PC-9 (cell line): ENCODE measurements at regions not wholly inside any gene's neighbourhood (a gene's known extent, or its start where the extent isn't known, plus 50 kb on each side); places are given as distances from the start of the nearest gene placed in this dataset.
A peak's percentile ranks its signal among the peaks of the same experiment; 100 is the strongest.

Source experiments
- BruUV-seq: library from RNA; stranded (reverse); fragments of 400-500 nt; replicated peaks from 2 replicates; lab custom pipeline; 2021; lab: Mats Ljungman, UMichigan
- CTCF ChIA-PET: fragments of 300-600 bp; sonication (Branson Sonifier 250); formaldehyde crosslinking; loops from one replicate; lab custom pipeline; 2022; ENCODE audit warnings: antibody characterized with exemption; lab: Charles Lee
- POLR2A ChIA-PET: fragments of 300-600 bp; sonication (Branson Sonifier 250); formaldehyde crosslinking; loops from one replicate; lab custom pipeline; 2022; ENCODE audit warnings: antibody characterized with exemption; ENCODE audit not compliant: unreplicated experiment; lab: Charles Lee
- DNase-seq, 2 experiments: peaks; one replicate each; pipeline versions ENCODE4 v3.0.0 to v3.0.0-alpha.2; 2015 to 2022; ENCODE audit warnings: mixed read lengths in 1 of 2
- H2AFZ ChIP-seq: fragments of 200-600 bp; sonication (generic); 2 replicates; pipeline ENCODE4 v1.8.1; 2017; ENCODE audit warnings: antibody characterized with exemption
- H3F3A ChIP-seq: fragments of 200-600 bp; sonication (generic); 2 replicates; pipeline ENCODE4 v1.8.1; 2017; ENCODE audit warnings: antibody characterized with exemption, mild to moderate bottlenecking, low read depth; ENCODE audit not compliant: insufficient read depth
- H3K27ac ChIP-seq: fragments of 200-600 bp; sonication (generic); 2 replicates; pipeline ENCODE4 v1.6.1; 2016; ENCODE audit warnings: mixed run types
- H3K27me3 ChIP-seq: fragments of 200-600 bp; sonication (generic); 2 replicates; pipeline ENCODE4 v1.6.1; 2016; ENCODE audit warnings: low read depth, mixed run types; ENCODE audit not compliant: insufficient read depth
- H3K36me3 ChIP-seq: fragments of 200-600 bp; sonication (generic); 2 replicates; pipeline ENCODE4 v1.6.1; 2016; ENCODE audit warnings: low read depth, mixed run types
- H3K4me1 ChIP-seq: fragments of 200-600 bp; sonication (generic); replicated peaks from 2 replicates; pipeline ENCODE4 v1.6.1; 2016; ENCODE audit warnings: mixed run types; ENCODE audit not compliant: insufficient read depth
- H3K4me2 ChIP-seq: fragments of 200-600 bp; sonication (generic); 2 replicates; pipeline ENCODE4 v1.6.1; 2017; ENCODE audit warnings: mixed run types
- H3K4me3 ChIP-seq: fragments of 200-600 bp; sonication (generic); 2 replicates; pipeline ENCODE4 v1.6.1; 2016; ENCODE audit warnings: mixed run types
- H3K79me2 ChIP-seq: fragments of 200-600 bp; sonication (generic); 2 replicates; pipeline ENCODE4 v1.6.1; 2017; ENCODE audit warnings: low read depth, mixed run types
- H3K9me2 ChIP-seq: fragments of 200-600 bp; sonication (generic); 2 replicates; pipeline ENCODE4 v1.8.1; 2017; ENCODE audit warnings: mild to moderate bottlenecking; ENCODE audit not compliant: insufficient read depth
- H3K9me3 ChIP-seq: fragments of 200-600 bp; sonication (generic); 2 replicates; pipeline ENCODE4 v1.8.1; 2016; ENCODE audit warnings: low read depth; ENCODE audit not compliant: insufficient read depth
- H4K20me1 ChIP-seq: fragments of 200-600 bp; sonication (generic); 2 replicates; pipeline ENCODE4 v1.8.1; 2017; ENCODE audit not compliant: insufficient read depth
- CTCF ChIP-seq: fragments of 200-600 bp; sonication (generic); conservative IDR thresholded peaks from 2 replicates; pipeline ENCODE4 v1.6.1; 2017; ENCODE audit warnings: mixed run types, antibody characterized with exemption, mild to moderate bottlenecking, moderate library complexity
- EZH2 ChIP-seq: fragments of 200-600 bp; sonication (generic); IDR thresholded peaks from 2 replicates; pipeline ENCODE4 v1.8.0; 2017; ENCODE audit warnings: antibody characterized with exemption, low read depth
- intact Hi-C: fragments of 100-400 bp; cut with micrococcal nuclease; formaldehyde crosslinking; loops from one replicate; pipeline ENCODE4 v1.10.0; 2022; ENCODE audit not compliant: unreplicated experiment

GRCh38 chr5:18051953-18052352, 417.7 kb downstream of the TAF11L14 start:
- intact Hi-C loops: no loop called here
- no TSS peak for BruUV-seq

GRCh38 chr5:18052569-18052968, 418.3 kb downstream of the TAF11L14 start:
- no peaks in the 10 kb centered on the region for H4K20me1 ChIP-seq
- H3K79me2 ChIP-seq: no peaks in the 10 kb centered on the region
- H3F3A ChIP-seq: no peaks in the 10 kb centered on the region
- ChIA-PET CTCF (no interaction called here), POLR2A (no interaction called here)
- H3K36me3 ChIP-seq: no peaks in the 10 kb centered on the region
- no peak overlapping the region for H3K4me3 ChIP-seq
- no peaks in the 10 kb centered on the region for H3K4me1 ChIP-seq
- H3K9me2 ChIP-seq: no peaks in the 10 kb centered on the region
- H3K9me3 ChIP-seq: peaks cover 3% of the 10 kb centered on the region; the same call in 1 of the 2 replicates
- H3K27me3 ChIP-seq: no peaks in the 10 kb centered on the region; the same call in 1 of the 2 replicates
- BruUV-seq: no TSS peak
- intact Hi-C loops: no loop called here
- no peak overlapping the region for H3K4me2 ChIP-seq
- TF ChIP-seq CTCF: no peak
- TF ChIP-seq EZH2: no peak
- DNase-seq: no peak
- H2AFZ ChIP-seq: 0 out of 2 replicates have a peak overlapping the region, but pooled peaks have one; percentile 26
- no peak overlapping the region for H3K27ac ChIP-seq

More at GRCh38 chr5:18051953-18052352, 417.7 kb downstream of the TAF11L14 start:
- POLR2A ChIA-PET: no interaction called here
- H3K4me3 ChIP-seq: no peak overlapping the region
- no peak overlapping the region for H3K4me2 ChIP-seq
- no peak for DNase-seq
- no peak for TF ChIP-seq CTCF
- no peak for TF ChIP-seq EZH2
- peaks cover 3% of the 10 kb centered on the region; the same call in 1 of the 2 replicates for H3K9me3 ChIP-seq
- H3F3A ChIP-seq: no peaks in the 10 kb centered on the region
- H3K36me3 ChIP-seq: no peaks in the 10 kb centered on the region
- no peak overlapping the region for H2AFZ ChIP-seq
- no peaks in the 10 kb centered on the region for H3K4me1 ChIP-seq
- CTCF ChIA-PET: no interaction called here
- H3K27ac ChIP-seq: no peak overlapping the region
- H4K20me1 ChIP-seq: no peaks in the 10 kb centered on the region
- no peaks in the 10 kb centered on the region for H3K79me2 ChIP-seq
- no peaks in the 10 kb centered on the region for H3K27me3 ChIP-seq
- H3K9me2 ChIP-seq: no peaks in the 10 kb centered on the region

- intact Hi-C loops: no loop called here
- TF ChIP-seq CTCF (no peak), EZH2 (no peak)
- BruUV-seq: no TSS peak
- Histone ChIP-seq H3K9me2 (no peaks in the 10 kb centered on the region), H3K36me3 (no peaks in the 10 kb centered on the region), H3K27me3 (no peaks in the 10 kb centered on the region; the same call in 1 of the 2 replicates), H4K20me1 (no peaks in the 10 kb centered on the region; the same call in 1 of the 2 replicates), H3K9me3 (peaks cover 3% of the 10 kb centered on the region; the same call in 1 of the 2 replicates), H3K4me1 (no peaks in the 10 kb centered on the region), H3K27ac (no peak overlapping the region), H3F3A (no peaks in the 10 kb centered on the region), H3K79me2 (no peaks in the 10 kb centered on the region), H2AFZ (no peak overlapping the region), H3K4me2 (no peak overlapping the region), H3K4me3 (no peak overlapping the region)
- CTCF ChIA-PET: no interaction called here
- POLR2A ChIA-PET: no interaction called here
- no peak for DNase-seq
Observed at GRCh38 chr5:18057725-18058124, 423.5 kb downstream of the TAF11L14 start.
